Gastroesophageal sphincter (tissue), 4 donors: ENCODE measurements at regions not wholly inside any gene's neighbourhood (a gene's known extent, or its start where the extent isn't known, plus 50 kb on each side); places are given as distances from the start of the nearest gene placed in this dataset.

Source experiments
- ATAC-seq: fragments of 150-250 bp; one replicate; pipeline ENCODE4 v1.9.1; 2016; ENCODE audit warnings: mild to moderate bottlenecking, moderate library complexity
- H3K27ac ChIP-seq, 4 donors: fragments of 200-600 bp; sonication (generic) in 3 of 4; 1 replicate in 3 of 4; 2 replicates in 1 of 4; pipeline ENCODE4 v1.5.1; 2016 to 2019
- H3K27me3 ChIP-seq: fragments of 200-600 bp; sonication (generic); one replicate; pipeline ENCODE4 v1.5.1; 2019
- H3K36me3 ChIP-seq, 2 donors: fragments of 200-600 bp; sonication (generic); one replicate each; pipeline ENCODE4 v1.5.1; 2019; ENCODE audit warnings: control low read depth in 1 of 2
- H3K4me1 ChIP-seq, 3 donors: fragments of 200-600 bp; sonication (generic); 1 replicate in 2 of 3; 2 replicates in 1 of 3; pipeline ENCODE4 v1.5.1; 2016 to 2019; ENCODE audit warnings: control low read depth in 2 of 3
- H3K4me3 ChIP-seq, 2 donors: fragments of 200-600 bp; sonication (generic); one replicate each; pipeline ENCODE4 v1.5.1; 2019; ENCODE audit warnings: mild to moderate bottlenecking in 1 of 2, moderate library complexity in 1 of 2
- H3K9me3 ChIP-seq, 3 donors: fragments of 200-600 bp; sonication (generic); one replicate each; pipeline ENCODE4 v1.5.1; 2017 to 2019; ENCODE audit warnings: control low read depth in 2 of 3
- EP300 ChIP-seq: sonication (generic); formaldehyde crosslinking; IDR thresholded peaks from one replicate; pipeline ENCODE4 v1.6.1; 2017; ENCODE audit warnings: antibody characterized with exemption, mild to moderate bottlenecking
- POLR2A ChIP-seq, 2 donors: fragments of 450-650 bp; IDR thresholded peaks; one replicate each; pipeline ENCODE4 v1.6.1; 2017; ENCODE audit warnings: antibody characterized with exemption in 2 of 2, mild to moderate bottlenecking in 2 of 2, moderate library complexity in 1 of 2
- POLR2AphosphoS5 ChIP-seq: sonication (generic); formaldehyde crosslinking; IDR thresholded peaks from one replicate; pipeline ENCODE4 v1.6.1; 2017; ENCODE audit warnings: antibody characterized with exemption
- WGBS, 2 donors: methylation state at CpG; one replicate each; pipeline ENCODE4 v1.1.5; 2018; ENCODE audit warnings: low coverage in 1 of 2; 5-methylcytosine and 5-hydroxymethylcytosine counted together
- TF ChIP-seq, protein P1 (sequence below), 4 experiments: fragments of 200-600 bp in 2 of 4; fragments of 450-650 bp in 2 of 4; sonication (generic) in 1 of 4; IDR thresholded peaks; one replicate each; pipeline ENCODE4 v1.5.1; 2017 to 2019; ENCODE audit warnings: antibody characterized with exemption in 4 of 4, mild to moderate bottlenecking in 2 of 4, moderate library complexity in 2 of 4

DNA sequence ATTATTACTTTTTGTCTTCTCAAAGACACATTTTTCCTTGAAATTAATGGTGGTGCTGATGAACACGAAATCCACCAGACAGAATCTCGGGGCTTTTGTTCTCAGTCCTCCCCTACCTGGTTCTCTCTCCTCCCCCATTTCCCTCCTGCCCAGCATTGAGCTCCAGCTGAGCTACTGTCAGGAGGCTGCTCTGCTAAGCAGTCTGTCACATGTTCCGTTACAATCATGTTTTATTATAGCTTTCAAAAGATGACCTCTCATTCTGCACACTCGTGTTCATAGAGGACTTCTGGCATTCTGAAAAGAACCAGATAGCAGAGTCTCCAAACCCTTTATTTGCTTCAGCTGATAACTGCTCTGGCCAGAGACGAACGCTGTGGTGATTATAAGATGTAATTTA is 732.5 kb upstream of the RBFOX1 start:
- Histone ChIP-seq H3K27ac (no peak overlapping the region), H3K4me1 (no peaks in the 10 kb centered on the region), H3K4me3 (no peak overlapping the region), H3K36me3 (no peaks in the 10 kb centered on the region), H3K9me3 (no peaks in the 10 kb centered on the region), H3K27me3 (no peaks in the 10 kb centered on the region)
- WGBS, 2 donors = 8 to 10% methylated on average over 5 to 6 of the region's 6 CpGs
- TF ChIP-seq, protein P1, sequence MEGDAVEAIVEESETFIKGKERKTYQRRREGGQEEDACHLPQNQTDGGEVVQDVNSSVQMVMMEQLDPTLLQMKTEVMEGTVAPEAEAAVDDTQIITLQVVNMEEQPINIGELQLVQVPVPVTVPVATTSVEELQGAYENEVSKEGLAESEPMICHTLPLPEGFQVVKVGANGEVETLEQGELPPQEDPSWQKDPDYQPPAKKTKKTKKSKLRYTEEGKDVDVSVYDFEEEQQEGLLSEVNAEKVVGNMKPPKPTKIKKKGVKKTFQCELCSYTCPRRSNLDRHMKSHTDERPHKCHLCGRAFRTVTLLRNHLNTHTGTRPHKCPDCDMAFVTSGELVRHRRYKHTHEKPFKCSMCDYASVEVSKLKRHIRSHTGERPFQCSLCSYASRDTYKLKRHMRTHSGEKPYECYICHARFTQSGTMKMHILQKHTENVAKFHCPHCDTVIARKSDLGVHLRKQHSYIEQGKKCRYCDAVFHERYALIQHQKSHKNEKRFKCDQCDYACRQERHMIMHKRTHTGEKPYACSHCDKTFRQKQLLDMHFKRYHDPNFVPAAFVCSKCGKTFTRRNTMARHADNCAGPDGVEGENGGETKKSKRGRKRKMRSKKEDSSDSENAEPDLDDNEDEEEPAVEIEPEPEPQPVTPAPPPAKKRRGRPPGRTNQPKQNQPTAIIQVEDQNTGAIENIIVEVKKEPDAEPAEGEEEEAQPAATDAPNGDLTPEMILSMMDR (IDR thresholded peaks at IDR 0.05) = no peak
- no peak for TF ChIP-seq POLR2AphosphoS5
- TF ChIP-seq EP300 = no peak
- no peak for TF ChIP-seq POLR2A (IDR thresholded peaks at IDR 0.05)
- ATAC-seq = no peak

DNA sequence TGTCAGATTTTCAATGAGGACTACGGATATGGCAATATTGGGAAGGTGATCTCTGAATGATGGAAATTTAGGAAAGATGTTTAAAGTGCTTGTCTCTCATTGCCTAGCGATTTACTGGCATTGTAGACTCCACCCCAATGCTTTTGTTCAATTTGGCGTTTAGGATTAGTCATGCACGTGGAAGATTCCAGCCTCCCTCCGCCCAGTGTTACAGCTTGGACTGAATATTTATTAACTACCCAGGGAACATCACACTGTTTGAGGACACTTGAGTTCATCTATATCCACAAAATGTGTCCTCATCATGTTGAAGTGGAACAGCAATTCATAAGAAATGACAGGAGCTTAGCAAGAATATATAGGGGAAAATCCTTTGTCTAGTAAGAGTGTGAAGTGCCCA is 738.8 kb upstream of the RBFOX1 start:
- Histone ChIP-seq H3K9me3 (no peaks in the 10 kb centered on the region), H3K27me3 (no peaks in the 10 kb centered on the region), H3K4me1 (no peaks in the 10 kb centered on the region), H3K27ac (no peak overlapping the region), H3K4me3 (no peak overlapping the region), H3K36me3 (no peaks in the 10 kb centered on the region)
- TF ChIP-seq POLR2AphosphoS5 (no peak), EP300 (no peak), POLR2A (IDR thresholded peaks at IDR 0.05) (no peak)
- TF ChIP-seq, protein P1 (IDR thresholded peaks at IDR 0.05) = no peak
- WGBS, 2 donors = 64 to 85% methylated on average over 5 of the region's 5 CpGs
- ATAC-seq = no peak

DNA sequence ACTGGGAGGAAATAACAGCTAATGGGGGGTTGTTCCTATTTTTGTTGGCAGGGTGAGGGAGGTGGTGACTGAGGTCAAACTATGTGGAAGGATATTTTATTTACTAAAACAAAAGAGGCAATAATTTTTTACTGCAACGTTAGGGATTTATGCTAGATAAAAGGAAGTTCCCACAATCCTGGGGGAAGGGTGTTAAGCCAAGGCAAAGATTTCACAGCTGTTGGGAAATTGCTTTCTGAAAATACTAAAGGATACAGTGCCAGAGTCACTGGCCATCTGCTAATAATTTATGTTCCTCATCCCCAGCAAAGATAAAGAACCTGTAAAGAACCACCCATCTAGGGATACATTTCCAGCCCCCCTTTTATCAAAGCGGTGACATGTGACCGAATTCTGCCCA is 756.0 kb upstream of the RBFOX1 start:
- WGBS, 2 donors = 61 to 62% methylated on average over 3 of the region's 3 CpGs
- no peak overlapping the region for H3K27ac ChIP-seq
- peaks cover 11% of the 10 kb centered on the region for H3K27me3 ChIP-seq
- no peak overlapping the region for H3K4me3 ChIP-seq
- no peak for ATAC-seq
- no peaks in the 10 kb centered on the region for H3K9me3 ChIP-seq
- no peaks in the 10 kb centered on the region for H3K4me1 ChIP-seq
- no peaks in the 10 kb centered on the region for H3K36me3 ChIP-seq
- no peak for TF ChIP-seq EP300
- TF ChIP-seq, protein P1 (IDR thresholded peaks at IDR 0.05) = no peak
- TF ChIP-seq POLR2A (IDR thresholded peaks at IDR 0.05) = no peak
- no peak for TF ChIP-seq POLR2AphosphoS5

DNA sequence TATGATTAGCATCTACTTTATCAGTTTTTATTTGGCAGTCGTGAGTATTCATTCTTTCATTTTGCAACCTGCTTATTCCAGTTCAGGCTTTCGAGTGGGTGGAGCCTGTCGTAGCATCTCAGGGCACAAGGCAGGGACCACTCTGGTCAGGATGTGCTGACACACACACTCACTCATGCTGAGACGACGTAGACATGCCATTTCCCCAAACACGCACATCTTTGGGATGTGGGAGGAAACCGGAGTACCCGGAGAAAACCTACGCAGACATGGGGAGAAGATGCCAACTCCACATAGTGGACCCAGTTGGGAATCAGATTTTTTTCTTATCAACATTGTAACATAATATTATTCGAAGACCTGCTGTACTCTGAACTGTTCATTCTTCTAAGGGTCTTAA is 756.5 kb upstream of the RBFOX1 start:
- Histone ChIP-seq H3K27ac (no peak overlapping the region), H3K9me3 (no peaks in the 10 kb centered on the region), H3K4me3 (no peak overlapping the region), H3K4me1 (no peaks in the 10 kb centered on the region), H3K27me3 (peaks cover 11% of the 10 kb centered on the region), H3K36me3 (no peaks in the 10 kb centered on the region)
- ATAC-seq = no peak
- TF ChIP-seq POLR2AphosphoS5 = no peak
- TF ChIP-seq POLR2A (IDR thresholded peaks at IDR 0.05) = no peak
- TF ChIP-seq, protein P1 (IDR thresholded peaks at IDR 0.05) = no peak
- no peak for TF ChIP-seq EP300
- 73 to 78% methylated on average over 3 to 4 of the region's 10 CpGs for WGBS, 2 donors

DNA sequence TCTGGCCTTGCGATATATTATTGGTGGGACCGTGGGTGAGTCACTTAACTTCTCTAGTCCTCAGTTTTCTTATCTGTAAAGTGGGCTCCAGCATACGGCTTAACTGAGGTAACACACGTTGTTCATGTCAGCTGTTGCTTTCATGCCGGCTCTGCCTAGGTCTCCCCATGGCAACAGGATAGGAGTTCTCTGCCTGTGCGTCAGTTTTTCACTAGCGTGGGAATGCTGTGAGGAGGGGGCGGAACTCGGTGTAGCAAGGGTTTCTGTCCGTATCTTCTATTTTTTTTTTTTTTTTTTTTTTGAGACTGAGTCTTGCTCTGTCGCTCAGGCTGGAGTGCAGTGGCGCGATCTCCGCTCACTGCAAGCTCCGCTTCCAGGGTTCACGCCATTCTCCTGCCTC is 758.5 kb upstream of the RBFOX1 start:
- Histone ChIP-seq H3K9me3 (no peaks in the 10 kb centered on the region), H3K4me1 (no peaks in the 10 kb centered on the region), H3K36me3 (no peaks in the 10 kb centered on the region), H3K27ac (no peak overlapping the region), H3K27me3 (peaks cover 11% of the 10 kb centered on the region), H3K4me3 (no peak overlapping the region)
- TF ChIP-seq POLR2A (IDR thresholded peaks at IDR 0.05) (no peak), EP300 (no peak), POLR2AphosphoS5 (no peak)
- TF ChIP-seq, protein P1 (IDR thresholded peaks at IDR 0.05) = no peak
- WGBS, 2 donors = 91 to 92% methylated on average over 4 to 6 of the region's 16 CpGs
- no peak for ATAC-seq
